SHP77 (cell line): ENCODE measurements at regions not wholly inside any gene's neighbourhood (a gene's known extent, or its start where the extent isn't known, plus 50 kb on each side); places are given as distances from the start of the nearest gene placed in this dataset.
A peak's percentile ranks its signal among the peaks of the same experiment; 100 is the strongest.

Source experiments
- DNase-seq, 2 experiments: peaks; one replicate each; lab custom pipeline; 2025; lab: John Stamatoyannopoulos, UW

DNA sequence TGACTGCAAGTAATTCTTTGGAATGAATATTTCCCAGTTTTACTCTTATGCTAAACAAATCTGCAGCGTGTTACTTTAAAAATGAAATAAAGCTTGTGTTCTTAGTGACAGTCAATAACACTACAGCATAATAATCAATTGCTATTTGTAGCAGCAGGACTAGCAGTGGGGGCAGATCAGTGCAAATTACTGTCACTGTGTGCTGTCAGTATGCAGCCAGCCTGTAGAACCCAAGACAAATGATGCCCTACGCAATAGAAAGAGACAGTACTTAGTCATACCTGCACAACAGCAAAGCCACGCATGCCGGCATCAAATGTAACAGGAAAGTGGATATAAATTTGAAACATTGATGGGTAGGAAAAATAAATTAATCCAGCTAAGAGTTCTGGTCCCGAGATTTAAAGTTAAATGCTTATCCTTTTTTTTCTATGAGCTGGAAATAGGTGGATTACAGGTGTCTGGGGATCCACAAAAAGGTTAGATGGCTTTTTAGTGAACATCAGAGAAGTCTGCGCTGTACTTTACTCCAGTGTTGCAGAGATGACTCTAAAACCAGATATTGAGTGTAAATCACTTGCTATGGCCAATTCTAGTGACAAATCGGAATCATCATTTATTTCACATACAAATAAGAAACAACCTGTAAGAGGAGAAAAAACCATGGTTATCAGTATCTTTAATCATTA, 812.4 kb upstream of the ZEB2 start:
- DNase-seq: no peak

DNA sequence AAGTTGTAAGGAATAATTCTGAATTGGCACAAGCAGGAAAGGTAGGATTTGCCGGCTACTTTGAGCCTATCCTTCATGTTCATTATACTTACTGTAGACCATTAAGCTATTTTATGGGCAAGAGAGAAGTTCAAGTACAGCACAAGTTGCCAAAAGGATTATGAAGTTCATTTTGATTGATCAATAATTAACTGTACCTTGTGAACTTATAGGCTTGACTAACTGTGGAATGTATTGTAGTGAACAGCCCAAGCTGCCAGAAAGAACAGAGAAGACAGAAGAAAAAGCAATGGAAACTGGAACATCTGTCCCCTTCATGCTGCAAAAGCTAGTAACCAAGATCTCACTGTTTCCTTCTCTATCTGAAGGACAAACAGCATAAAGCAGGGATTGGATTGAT, 810.1 kb upstream of the ZEB2 start:
- DNase-seq: no peak

DNA sequence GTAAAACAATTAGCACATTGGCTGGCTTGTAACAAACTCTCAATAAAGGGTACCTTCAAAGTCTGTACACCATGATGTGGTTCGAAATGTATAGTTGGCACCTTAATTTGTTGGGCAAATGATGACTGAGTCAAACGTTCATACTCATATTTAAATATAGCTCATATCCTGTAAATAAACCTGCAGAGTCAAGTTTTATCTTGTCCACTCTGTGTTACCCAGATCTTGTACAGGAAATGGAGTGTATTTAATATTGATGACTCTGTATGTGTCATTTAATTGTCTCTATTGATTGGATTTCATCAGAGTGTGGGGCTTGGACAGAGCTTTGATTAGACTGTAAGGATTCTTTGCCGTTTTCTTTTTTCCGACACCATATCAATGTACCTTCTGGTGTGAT, 805.6 kb upstream of the ZEB2 start:
- DNase-seq: no peak

GRCh38 chr2:145324748-145325147, 804.8 kb upstream of the ZEB2 start:
- no peak for DNase-seq

DNA sequence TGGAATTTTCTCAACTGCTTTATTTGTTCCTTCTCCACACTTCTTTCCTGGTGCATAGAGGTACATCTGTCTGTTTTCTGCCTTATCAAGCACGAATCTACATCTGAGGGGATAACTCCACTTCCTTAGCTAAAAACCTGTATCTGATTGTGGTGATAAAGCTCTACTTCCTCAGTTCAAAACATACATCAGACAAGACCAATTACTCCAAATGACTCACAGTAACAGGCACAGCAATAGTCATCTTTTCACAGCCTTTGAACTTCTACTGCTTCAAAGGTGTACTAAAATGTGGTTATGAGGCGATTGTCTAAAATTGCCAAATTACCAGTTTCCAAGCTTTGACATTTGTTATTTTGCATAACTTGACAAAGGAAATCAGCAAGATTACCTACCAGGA, 803.6 kb upstream of the ZEB2 start:
- no peak for DNase-seq

GRCh38 chr2:145321344-145321743, 801.4 kb upstream of the ZEB2 start:
- DNase-seq: no peak

DNA sequence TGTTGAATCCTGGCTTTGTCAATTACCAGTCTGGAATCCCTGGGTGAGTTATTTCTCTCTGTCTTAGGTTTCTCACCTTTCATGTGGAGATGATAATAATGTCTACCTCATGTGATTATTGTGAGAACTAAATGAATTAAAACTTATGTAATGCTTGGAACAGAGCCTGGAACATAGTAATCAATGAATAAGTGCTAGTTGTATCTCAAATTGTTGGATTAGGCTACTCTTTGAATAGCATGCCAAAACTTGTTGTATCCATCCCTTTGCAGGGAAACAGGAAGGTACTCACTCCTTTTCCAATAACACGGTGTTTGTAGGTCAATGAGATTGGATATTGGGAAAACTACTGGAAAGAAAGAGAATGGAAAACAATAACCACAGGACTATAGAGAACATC, 796.6 kb upstream of the ZEB2 start:
- DNase-seq: no peak

- no peak for DNase-seq
Observed at GRCh38 chr2:145315053-145315452, 795.1 kb upstream of the ZEB2 start.

DNA sequence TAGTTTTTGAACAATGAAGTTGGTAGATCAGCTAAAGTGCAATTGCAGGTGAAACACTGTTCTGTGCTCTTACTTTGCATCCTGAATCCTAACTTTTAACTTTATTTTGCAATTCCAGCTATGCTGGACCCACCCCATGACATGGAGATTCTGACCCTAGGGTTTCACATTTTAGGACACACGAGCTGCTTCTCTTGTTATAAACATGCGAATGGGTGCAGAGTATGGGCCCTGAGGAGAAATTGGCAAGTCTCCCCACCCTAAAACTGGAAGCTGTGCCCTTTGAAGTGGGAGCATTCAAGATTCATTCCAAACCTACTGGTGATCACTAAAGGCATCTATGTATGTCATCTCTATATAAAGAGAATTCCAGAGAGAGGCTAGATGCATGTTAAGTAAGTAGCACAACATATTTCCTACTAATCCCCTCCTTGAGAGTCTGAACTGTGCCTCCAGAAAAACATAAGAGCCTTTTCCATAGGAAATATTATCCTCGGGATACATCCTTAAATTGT, 794.3 kb upstream of the ZEB2 start:
- no peak for DNase-seq

DNA sequence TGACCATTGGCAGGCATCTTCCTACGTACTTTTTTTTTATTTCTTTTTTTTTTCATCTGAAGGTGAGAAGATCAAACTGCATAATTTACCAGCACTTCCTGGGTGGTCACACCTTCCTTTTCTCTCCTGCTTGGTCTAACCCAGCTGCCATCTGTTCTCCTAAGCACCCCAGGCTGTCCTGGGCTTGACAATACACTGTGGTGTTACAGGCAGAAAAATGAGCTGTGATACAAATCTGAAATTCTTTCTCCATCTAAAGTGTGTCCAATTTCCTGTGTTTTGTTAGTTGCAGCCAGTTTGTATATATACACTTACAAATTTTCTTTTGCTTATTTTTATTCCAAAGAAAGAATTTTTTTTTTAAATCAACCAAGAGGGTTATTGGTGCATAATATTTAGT, 786.0 kb upstream of the ZEB2 start:
- DNase-seq: no peak

- DNase-seq: no peak
Observed at GRCh38 chr2:145304501-145304900, 784.6 kb upstream of the ZEB2 start.

DNA sequence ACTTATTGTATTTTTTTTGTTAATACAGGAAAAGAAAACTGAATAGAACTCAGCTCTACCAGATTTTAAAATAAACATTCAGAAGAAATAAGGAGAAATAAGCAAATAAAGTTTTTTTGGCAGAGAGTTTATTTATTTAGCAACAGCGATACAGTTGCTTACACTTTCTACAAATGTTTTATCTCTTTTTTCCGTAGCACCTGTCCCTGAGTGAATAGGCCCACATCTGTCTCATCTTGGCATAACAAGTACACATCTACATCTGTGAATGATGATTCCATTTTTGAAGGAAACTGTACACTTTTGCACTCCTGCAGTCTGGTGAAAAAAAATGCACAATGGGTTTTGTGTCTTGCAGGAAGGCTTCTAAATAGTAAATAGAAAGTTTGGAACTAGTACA, 783.6 kb upstream of the ZEB2 start:
- peak in 1 of 2 experiments; percentile 1 for DNase-seq

DNA sequence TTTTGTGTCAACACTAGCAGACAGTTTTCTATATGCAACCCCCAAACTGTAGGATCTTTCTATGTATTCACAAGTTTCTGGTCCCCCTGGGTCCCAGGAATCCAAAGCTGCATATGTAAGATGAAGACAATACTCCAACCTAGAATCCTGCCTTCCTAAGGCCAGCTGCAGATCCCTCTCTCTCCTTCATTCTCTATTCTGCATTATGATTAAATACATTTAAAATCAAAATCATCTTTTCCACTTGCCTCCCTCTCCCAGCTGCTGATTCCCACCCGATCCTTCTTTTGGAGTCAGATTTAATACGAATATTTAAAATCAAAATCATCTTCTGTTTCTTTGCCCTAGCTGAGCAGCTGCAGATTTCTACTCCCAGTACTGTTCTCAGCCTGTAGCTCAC, 783.0 kb upstream of the ZEB2 start:
- DNase-seq: no peak

DNA sequence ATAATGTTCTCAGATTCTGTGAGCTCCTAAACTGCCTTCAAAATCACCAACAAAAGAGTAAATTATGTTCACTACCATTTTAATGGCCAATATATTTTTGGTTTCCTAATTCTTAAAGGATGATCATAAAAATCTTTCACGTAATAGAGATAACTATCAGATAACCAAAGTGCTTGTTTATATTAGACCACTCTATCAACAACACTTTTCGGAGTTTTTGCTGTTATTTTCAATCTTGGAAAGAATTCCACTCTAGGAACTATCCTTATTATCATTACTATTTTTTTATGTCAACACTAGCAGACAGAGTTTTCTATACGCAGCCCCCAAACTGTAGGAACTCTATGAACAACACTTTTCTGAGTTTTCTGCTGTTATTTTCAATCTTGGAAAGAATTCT, 782.5 kb upstream of the ZEB2 start:
- DNase-seq: no peak

DNA sequence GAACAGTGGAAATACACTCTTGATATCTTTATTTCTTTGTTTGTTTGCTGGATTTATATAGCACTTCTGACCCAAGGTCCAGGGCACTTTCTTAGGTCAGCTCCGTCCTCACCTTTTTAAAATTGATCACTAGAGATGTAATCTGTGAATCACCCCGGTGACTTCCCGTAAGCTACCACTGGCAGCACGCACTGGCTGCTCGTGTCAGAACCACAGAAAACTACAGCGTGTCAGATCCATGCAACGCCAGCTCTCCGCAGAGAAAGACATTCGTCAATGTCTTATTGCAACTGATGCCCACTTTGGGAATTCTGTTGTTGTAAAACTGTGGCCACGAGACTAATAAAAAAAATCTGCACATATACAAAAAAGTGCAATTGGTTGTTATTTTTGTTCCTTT, 779.4 kb upstream of the ZEB2 start:
- DNase-seq: no peak

- DNase-seq: no peak
Observed at GRCh38 chr2:145292166-145292565, 772.2 kb upstream of the ZEB2 start.

GRCh38 chr2:145290986-145291385, 771.1 kb upstream of the ZEB2 start:
- DNase-seq: no peak

DNA sequence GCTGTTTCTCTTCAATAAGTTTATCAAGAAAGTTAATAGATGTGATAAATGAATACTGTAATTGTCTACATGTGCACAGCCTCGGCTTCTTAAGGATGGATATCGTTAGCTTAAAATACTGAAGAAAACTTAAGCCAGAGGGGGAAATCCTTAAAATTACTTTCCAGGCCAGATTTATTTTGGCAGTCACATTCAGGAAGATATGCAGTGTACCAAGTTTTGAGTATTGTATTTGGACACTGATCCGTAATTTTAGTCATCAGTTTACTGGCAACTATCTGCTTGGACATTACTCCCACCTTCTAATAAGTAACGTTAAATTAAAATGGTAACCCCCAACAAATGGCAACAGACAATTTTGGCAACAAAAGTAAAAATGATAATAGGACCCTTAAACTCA, 770.0 kb upstream of the ZEB2 start:
- DNase-seq: no peak

DNA sequence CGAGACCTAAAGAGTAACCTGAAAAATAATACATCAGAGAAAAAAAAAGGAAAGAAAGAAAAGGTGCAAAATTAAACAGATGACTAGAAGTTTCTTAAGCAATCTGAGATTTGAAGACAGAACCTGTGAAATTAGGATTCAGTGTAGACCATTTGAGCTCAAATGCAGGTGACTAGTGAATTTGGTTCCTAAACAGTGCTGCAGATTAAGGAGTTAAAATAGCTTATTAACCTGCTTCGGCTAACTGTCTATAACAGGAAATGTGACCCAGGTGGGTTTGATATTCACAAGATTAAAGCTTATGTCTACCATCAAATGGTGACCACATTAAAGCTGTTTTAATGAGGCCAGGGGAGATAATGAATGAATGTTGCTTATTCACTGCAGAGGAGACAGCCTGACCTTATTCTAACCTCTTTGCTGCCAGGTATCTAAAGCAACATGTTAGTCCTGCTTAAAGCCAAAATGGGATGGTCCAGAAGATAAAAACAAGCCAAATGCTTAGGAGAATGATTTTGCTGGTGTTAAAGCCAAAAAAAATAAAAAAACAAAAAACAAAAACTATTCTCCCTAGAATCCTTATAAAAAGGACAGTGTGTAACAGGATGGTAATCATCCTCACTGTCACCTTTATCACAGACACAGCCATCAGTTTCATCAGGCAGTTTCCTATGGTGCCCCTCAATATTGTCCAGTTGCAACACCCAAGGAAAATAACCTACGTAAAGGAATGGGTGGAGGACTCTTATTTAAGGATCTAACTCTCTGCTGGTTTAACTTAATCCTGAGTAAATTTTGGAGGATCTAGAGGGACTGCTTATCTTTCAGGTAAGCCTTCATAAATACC, 769.0 kb upstream of the ZEB2 start:
- DNase-seq: no peak

DNA sequence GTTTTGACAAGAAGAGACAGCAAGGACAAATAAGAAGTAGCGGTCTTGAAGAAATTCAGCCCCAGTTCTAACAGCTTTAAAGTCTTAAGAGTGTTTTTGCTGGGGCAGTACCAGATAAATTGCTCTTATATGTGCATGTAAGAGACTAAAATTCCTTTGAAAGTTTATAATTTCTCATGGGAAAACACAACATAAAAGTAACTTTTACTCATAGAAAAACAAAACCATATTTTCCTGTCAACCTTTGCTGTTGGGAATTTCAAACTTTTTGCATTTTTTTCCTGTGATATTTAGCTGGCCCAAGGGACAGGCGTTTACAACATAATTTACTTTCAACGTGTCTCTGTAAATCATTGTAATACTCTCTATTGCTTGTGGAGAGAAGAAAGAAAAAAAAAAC, 767.8 kb upstream of the ZEB2 start:
- DNase-seq: no peak

GRCh38 chr2:145286716-145287275, 766.9 kb upstream of the ZEB2 start:
- no peak for DNase-seq

GRCh38 chr2:145284551-145284950, 764.6 kb upstream of the ZEB2 start:
- DNase-seq: no peak

GRCh38 chr2:145283131-145283530, 763.2 kb upstream of the ZEB2 start:
- DNase-seq: no peak
